ENCODE measurements at regions not wholly inside any gene's neighbourhood (a gene's known extent, or its start where the extent isn't known, plus 50 kb on each side); places are given as distances from the start of the nearest gene placed in this dataset.

DNA sequence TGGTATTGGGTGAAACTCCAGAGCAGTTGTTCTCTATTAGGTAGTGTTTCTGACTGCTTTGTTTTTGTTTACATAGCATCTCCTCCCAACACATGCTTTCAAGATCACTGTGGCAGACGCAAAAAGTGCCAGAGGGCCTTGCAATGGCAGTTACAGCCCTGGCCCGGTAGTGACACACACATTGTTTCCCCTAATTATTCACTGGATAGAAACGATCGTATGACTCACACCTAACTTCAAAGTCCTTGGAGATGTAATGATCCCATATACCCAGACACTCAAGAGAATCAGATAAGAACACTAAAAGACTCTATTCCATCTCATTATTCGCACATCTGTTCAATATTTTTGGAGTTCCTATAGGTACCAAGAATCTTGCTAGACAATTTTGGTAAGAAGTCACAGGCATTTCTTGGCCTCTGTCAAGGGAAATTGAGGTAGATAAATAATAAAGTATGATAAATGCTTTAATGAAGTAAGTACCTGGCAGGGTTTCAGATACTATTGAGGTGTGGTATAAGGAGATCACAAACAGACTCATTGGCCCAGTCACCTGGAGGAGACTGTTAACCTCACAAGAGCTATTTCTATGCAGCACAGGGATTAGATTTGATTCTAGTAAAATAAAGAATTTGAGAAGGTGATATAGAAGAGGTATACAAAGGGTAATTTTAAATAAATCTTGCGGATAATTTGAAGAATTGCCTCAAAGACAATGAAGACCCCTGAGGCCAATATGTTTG, 485.3 kb downstream of the SLITRK6 start:
- TF ChIP-seq CTCF (IDR thresholded peaks at IDR 0.05; ENCODE audit: poor library complexity) (no peak), EZH2 (IDR thresholded peaks at IDR 0.05; ENCODE audit: borderline replicate concordance) (no peak)
